B cell (primary cell): ENCODE measurements at regions not wholly inside any gene's neighbourhood (a gene's known extent, or its start where the extent isn't known, plus 50 kb on each side); places are given as distances from the start of the nearest gene placed in this dataset.

ENCODE experiments used
- ATAC-seq: fragments of 200-7000 bp; cut with Tn5 transposase; one replicate; pipeline ENCODE4 v1.10.0; 2021; ENCODE audit warnings: low read depth, mild to moderate bottlenecking, moderate number of reproducible peaks, moderate library complexity
- CTCF ChIA-PET: fragments of 350-600 bp; sonication (Branson Sonifier 250); formaldehyde crosslinking; loops from one replicate; lab custom pipeline; 2021; ENCODE audit warnings: antibody characterized with exemption, inconsistent platforms; lab: Charles Lee
- POLR2A ChIA-PET: fragments of 350-600 bp; sonication (Branson Sonifier 250); formaldehyde crosslinking; loops from one replicate; lab custom pipeline; 2021; ENCODE audit warnings: antibody characterized with exemption; lab: Charles Lee
- DNase-seq: peaks from one replicate; pipeline ENCODE4 v3.0.0; 2013
- H2AFZ ChIP-seq: 2 replicates; pipeline ENCODE4 v1.6.1; 2012; ENCODE audit warnings: mild to moderate bottlenecking, low read depth, low read length; ENCODE audit not compliant: insufficient read depth, poor library complexity, severe bottlenecking
- H3K27ac ChIP-seq, 2 donors: 1 replicate in 1 of 2; 2 replicates in 1 of 2; pipeline ENCODE4 v1.5.1; 2012 to 2013; ENCODE audit warnings: low read length in 2 of 2, mild to moderate bottlenecking in 2 of 2, moderate library complexity in 1 of 2
- H3K27me3 ChIP-seq, 4 experiments: fragments of 200-600 bp in 1 of 4; sonication (generic) in 1 of 4; replicated peaks in 1 of 4; 1 replicate in 2 of 4; 2 replicates in 2 of 4; pipeline versions ENCODE4 v1.6.1 to v1.7.0; 2013 to 2016; ENCODE audit warnings: low read length in 3 of 4, mild to moderate bottlenecking in 2 of 4, mixed read lengths in 1 of 4, moderate library complexity in 1 of 4; ENCODE audit not compliant: insufficient read depth in 4 of 4, control insufficient read depth in 3 of 4; ENCODE audit errors: control extremely low read depth in 1 of 4
- H3K36me3 ChIP-seq, 2 experiments: replicated peaks in 1 of 2; 1 replicate in 1 of 2; 2 replicates in 1 of 2; pipeline versions ENCODE4 v1.6.1 to v1.7.1; 2013; ENCODE audit warnings: low read length in 1 of 2; ENCODE audit not compliant: insufficient read depth in 2 of 2, control insufficient read depth in 1 of 2; ENCODE audit errors: control extremely low read depth in 1 of 2, extremely low read depth in 1 of 2
- H3K4me1 ChIP-seq, 2 donors: fragments of 200-600 bp in 1 of 2; sonication (generic) in 1 of 2; 1 replicate in 1 of 2; 2 replicates in 1 of 2; pipeline versions ENCODE4 v1.5.1 to v1.6.1; 2013 to 2017; ENCODE audit warnings: low read length in 2 of 2; ENCODE audit not compliant: control insufficient read depth in 2 of 2, insufficient read depth in 2 of 2
- H3K4me2 ChIP-seq: replicated peaks from 2 replicates; pipeline ENCODE3; 2012; ENCODE audit warnings: mild to moderate bottlenecking, low read depth, low read length; ENCODE audit not compliant: poor library complexity, severe bottlenecking
- H3K4me3 ChIP-seq, 5 experiments: fragments of 200-600 bp in 1 of 5; sonication (generic) in 1 of 5; 1 replicate in 3 of 5; 2 replicates in 2 of 5; pipeline versions ENCODE4 v1.5.1 to v1.7.0; 2011 to 2016; ENCODE audit warnings: low read length in 4 of 5, mild to moderate bottlenecking in 4 of 5, low read depth in 2 of 5, control low read depth in 1 of 5, moderate library complexity in 1 of 5; ENCODE audit not compliant: insufficient read depth in 1 of 5; ENCODE audit errors: control extremely low read depth in 1 of 5, extremely low read depth in 1 of 5
- H3K79me2 ChIP-seq: fragments of 200-600 bp; sonication (generic); one replicate; pipeline ENCODE4 v1.6.0; 2016; ENCODE audit warnings: low read length; ENCODE audit not compliant: control insufficient read depth, insufficient read depth
- H3K9ac ChIP-seq: fragments of 200-600 bp; sonication (generic); 2 replicates; pipeline ENCODE4 v1.6.1; 2017; ENCODE audit warnings: mild to moderate bottlenecking, low read length, moderate library complexity
- H3K9me3 ChIP-seq, 3 donors: one replicate each; pipeline versions ENCODE4 v1.6.1 to v1.7.1; 2013; ENCODE audit warnings: low read length in 2 of 3; ENCODE audit not compliant: control insufficient read depth in 2 of 3, insufficient read depth in 1 of 3; ENCODE audit errors: control extremely low read depth in 1 of 3
- H4K20me1 ChIP-seq: 2 replicates; pipeline ENCODE4 v1.6.0; 2012; ENCODE audit warnings: mild to moderate bottlenecking, low read length; ENCODE audit not compliant: insufficient read depth, control insufficient read depth, poor library complexity, severe bottlenecking
- H3K27ac Mint-ChIP-seq: one replicate; pipeline ENCODE4 v1.8.0; 2021; ENCODE audit warnings: mixed read lengths
- H3K27me3 Mint-ChIP-seq: one replicate; pipeline ENCODE4 v1.8.0; 2021; ENCODE audit warnings: mixed read lengths
- H3K4me1 Mint-ChIP-seq: one replicate; pipeline ENCODE4 v1.8.0; 2021; ENCODE audit warnings: mixed read lengths
- H3K4me3 Mint-ChIP-seq: one replicate; pipeline ENCODE4 v1.8.0; 2021; ENCODE audit warnings: mixed read lengths
- H3K9me3 Mint-ChIP-seq: one replicate; pipeline ENCODE4 v1.8.0; 2022; ENCODE audit warnings: mixed read lengths; ENCODE audit not compliant: insufficient read depth
- EZH2 ChIP-seq: IDR thresholded peaks from 2 replicates; pipeline ENCODE4 v1.6.1; 2012; ENCODE audit warnings: borderline replicate concordance, low read depth, mild to moderate bottlenecking, moderate library complexity, low read length; ENCODE audit not compliant: insufficient read depth, poor library complexity, severe bottlenecking
- WGBS: methylation state at CpG from one replicate; pipeline ENCODE4 v1.1.5; 2013; ENCODE audit warnings: missing lambda C conversion rate; ENCODE audit not compliant: insufficient coverage; 5-methylcytosine and 5-hydroxymethylcytosine counted together
- intact Hi-C: fragments of 100-400 bp; cut with micrococcal nuclease; formaldehyde crosslinking; loops from one replicate; pipeline ENCODE4 v1.10.0; 2022
- TF ChIP-seq, protein P1 (sequence below): fragments of 200-600 bp; IDR thresholded peaks from one replicate; pipeline ENCODE4 v1.8.0; 2022; ENCODE audit warnings: antibody characterized with exemption, mild to moderate bottlenecking

DNA sequence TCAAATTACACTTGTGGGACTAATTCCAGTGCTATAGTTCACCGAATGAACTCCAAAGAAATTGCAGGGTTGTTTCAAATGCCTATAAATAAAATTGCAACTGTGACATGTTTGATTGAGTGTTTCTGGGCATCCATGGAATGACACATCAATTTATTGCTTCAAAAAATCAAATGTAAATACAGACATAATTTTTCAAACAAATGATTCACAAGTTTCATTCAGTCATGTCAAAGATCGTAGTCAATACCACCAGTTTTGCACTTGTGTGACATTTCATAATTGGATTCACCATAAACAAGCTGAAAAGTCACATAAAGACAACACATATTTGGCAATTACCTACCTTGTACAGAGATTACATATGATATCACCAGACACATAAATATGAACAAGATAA is 350.8 kb downstream of the CDH2 start:
- Mint-ChIP-seq H3K27me3 (no peaks in the 10 kb centered on the region), H3K4me1 (no peaks in the 10 kb centered on the region), H3K9me3 (peaks cover 6% of the 10 kb centered on the region), H3K27ac (no peak overlapping the region), H3K4me3 (no peak overlapping the region)
- ChIA-PET POLR2A (no interaction called here), CTCF (interaction anchor here (0.6 kb wide), 1 partner anchor 62 kb away, joined by 3 read pairs; no protein-coding TSS in a partner anchor)
- no peak overlapping the region for H2AFZ ChIP-seq
- intact Hi-C loops: no loop called here
- H3K27me3 ChIP-seq: no peaks in the 10 kb centered on the region
- H3K4me1 ChIP-seq: no peaks in the 10 kb centered on the region
- H3K4me3 ChIP-seq: no peak overlapping the region
- H3K9me3 ChIP-seq: no peaks in the 10 kb centered on the region
- no peaks in the 10 kb centered on the region for H3K79me2 ChIP-seq
- no peaks in the 10 kb centered on the region for H4K20me1 ChIP-seq
- ATAC-seq (no peak), DNase-seq (no peak)
- H3K4me2 ChIP-seq: no peak overlapping the region
- TF ChIP-seq, protein P1, sequence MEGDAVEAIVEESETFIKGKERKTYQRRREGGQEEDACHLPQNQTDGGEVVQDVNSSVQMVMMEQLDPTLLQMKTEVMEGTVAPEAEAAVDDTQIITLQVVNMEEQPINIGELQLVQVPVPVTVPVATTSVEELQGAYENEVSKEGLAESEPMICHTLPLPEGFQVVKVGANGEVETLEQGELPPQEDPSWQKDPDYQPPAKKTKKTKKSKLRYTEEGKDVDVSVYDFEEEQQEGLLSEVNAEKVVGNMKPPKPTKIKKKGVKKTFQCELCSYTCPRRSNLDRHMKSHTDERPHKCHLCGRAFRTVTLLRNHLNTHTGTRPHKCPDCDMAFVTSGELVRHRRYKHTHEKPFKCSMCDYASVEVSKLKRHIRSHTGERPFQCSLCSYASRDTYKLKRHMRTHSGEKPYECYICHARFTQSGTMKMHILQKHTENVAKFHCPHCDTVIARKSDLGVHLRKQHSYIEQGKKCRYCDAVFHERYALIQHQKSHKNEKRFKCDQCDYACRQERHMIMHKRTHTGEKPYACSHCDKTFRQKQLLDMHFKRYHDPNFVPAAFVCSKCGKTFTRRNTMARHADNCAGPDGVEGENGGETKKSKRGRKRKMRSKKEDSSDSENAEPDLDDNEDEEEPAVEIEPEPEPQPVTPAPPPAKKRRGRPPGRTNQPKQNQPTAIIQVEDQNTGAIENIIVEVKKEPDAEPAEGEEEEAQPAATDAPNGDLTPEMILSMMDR: no peak
- TF ChIP-seq EZH2: no peak
- WGBS: 86% methylated on average over 1 of the region's 2 CpGs
- H3K9ac ChIP-seq: no peak overlapping the region
- H3K36me3 ChIP-seq: no peaks in the 10 kb centered on the region
- no peak overlapping the region for H3K27ac ChIP-seq

DNA sequence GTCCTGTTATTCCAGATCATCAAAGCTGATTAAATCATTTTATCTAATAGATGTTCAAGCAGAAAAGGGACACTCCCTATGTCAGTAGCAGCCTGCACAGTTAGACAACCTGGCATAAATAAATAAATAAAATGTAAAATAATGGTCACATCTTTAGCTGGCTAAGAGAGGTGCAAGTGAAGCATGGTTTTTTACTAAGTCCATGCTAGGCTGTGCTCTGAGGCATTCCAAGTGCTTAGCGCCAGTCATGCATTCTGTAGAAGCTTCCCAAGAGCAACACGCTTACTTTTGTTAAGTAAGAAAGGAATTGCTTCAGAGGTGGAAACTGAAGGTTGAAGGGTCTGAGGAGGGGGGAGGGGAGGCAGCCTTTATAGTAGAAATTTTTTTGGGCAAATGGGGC is 351.2 kb downstream of the CDH2 start:
- ATAC-seq (no peak), DNase-seq (no peak)
- Histone ChIP-seq H3K9me3 (no peaks in the 10 kb centered on the region), H3K9ac (no peak overlapping the region), H3K4me1 (no peaks in the 10 kb centered on the region), H3K4me2 (no peak overlapping the region), H3K4me3 (no peak overlapping the region), H3K36me3 (no peaks in the 10 kb centered on the region), H3K79me2 (no peaks in the 10 kb centered on the region), H2AFZ (no peak overlapping the region), H4K20me1 (no peaks in the 10 kb centered on the region), H3K27ac (no peak overlapping the region), H3K27me3 (no peaks in the 10 kb centered on the region)
- ChIA-PET POLR2A (no interaction called here), CTCF (interaction anchor here (0.6 kb wide), 1 partner anchor 62 kb away, joined by 3 read pairs; no protein-coding TSS in a partner anchor)
- TF ChIP-seq EZH2: no peak
- H3K27me3 Mint-ChIP-seq: no peaks in the 10 kb centered on the region
- WGBS: 91% methylated on average over 2 of the region's 2 CpGs
- no peak overlapping the region for H3K4me3 Mint-ChIP-seq
- no peak overlapping the region for H3K27ac Mint-ChIP-seq
- peaks cover 6% of the 10 kb centered on the region for H3K9me3 Mint-ChIP-seq
- intact Hi-C loops: no loop called here
- no peaks in the 10 kb centered on the region for H3K4me1 Mint-ChIP-seq
